ENCODE measurements at regions not wholly inside any gene's neighbourhood (a gene's known extent, or its start where the extent isn't known, plus 50 kb on each side); places are given as distances from the start of the nearest gene placed in this dataset.
A peak's percentile ranks its signal among the peaks of the same experiment; 100 is the strongest.

GRCh38 chr10:4506095-4506494, 319.9 kb upstream of the AKR1E2 start:
- TF ChIP-seq CTCF (IDR thresholded peaks at IDR 0.05; ENCODE audit: low read depth, low read length, missing control alignments): no peak
- H3K4me3 ChIP-seq (replicated peaks; ENCODE audit: low read depth, low read length): no peak overlapping the region
- no peak for DNase-seq (ENCODE audit: extremely low read depth, low read depth)

- no peak for DNase-seq (ENCODE audit: extremely low read depth, low read depth)
- H3K4me3 ChIP-seq (replicated peaks; ENCODE audit: low read depth, low read length): no peak overlapping the region
- no peak for TF ChIP-seq CTCF (IDR thresholded peaks at IDR 0.05; ENCODE audit: low read depth, low read length, missing control alignments)
These were observed 321.5 kb upstream of the AKR1E2 start for GRCh38 chr10:4504550-4504949.

DNA sequence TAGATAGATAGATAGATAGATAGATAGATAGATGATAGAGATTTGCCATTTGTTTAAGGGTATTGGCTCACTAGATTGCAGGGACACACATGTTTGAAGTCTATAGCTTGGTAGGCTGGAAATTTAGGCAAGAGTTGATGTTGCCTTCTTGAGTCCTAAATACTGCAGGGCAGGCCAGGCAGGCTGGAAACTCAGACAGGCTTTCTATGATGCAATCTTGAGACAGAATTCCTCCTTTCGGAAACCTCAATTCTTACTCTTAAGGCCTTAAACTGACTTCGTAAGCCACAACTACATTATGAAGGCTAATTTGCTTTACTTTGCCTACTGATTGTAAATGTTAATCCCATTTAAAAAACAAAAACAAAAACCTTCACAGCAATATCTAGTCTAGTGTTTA, 322.9 kb upstream of the AKR1E2 start:
- no peak for TF ChIP-seq CTCF (IDR thresholded peaks at IDR 0.05; ENCODE audit: low read depth, low read length, missing control alignments)
- no peak overlapping the region for H3K4me3 ChIP-seq (replicated peaks; ENCODE audit: low read depth, low read length)
- DNase-seq (ENCODE audit: extremely low read depth, low read depth): no peak

GRCh38 chr10:4501306-4501705, 324.7 kb upstream of the AKR1E2 start:
- no peak overlapping the region for H3K4me3 ChIP-seq (replicated peaks; ENCODE audit: low read depth, low read length)
- no peak for DNase-seq (ENCODE audit: extremely low read depth, low read depth)
- no peak for TF ChIP-seq CTCF (IDR thresholded peaks at IDR 0.05; ENCODE audit: low read depth, low read length, missing control alignments)

GRCh38 chr10:4498711-4499251, 327.2 kb upstream of the AKR1E2 start:
- TF ChIP-seq CTCF (IDR thresholded peaks at IDR 0.05; ENCODE audit: low read depth, low read length, missing control alignments): no peak
- H3K4me3 ChIP-seq (replicated peaks; ENCODE audit: low read depth, low read length): no peak overlapping the region
- DNase-seq (ENCODE audit: extremely low read depth, low read depth): peak; percentile 85

- TF ChIP-seq CTCF (IDR thresholded peaks at IDR 0.05; ENCODE audit: low read depth, low read length, missing control alignments): no peak
- no peak overlapping the region for H3K4me3 ChIP-seq (replicated peaks; ENCODE audit: low read depth, low read length)
- DNase-seq (ENCODE audit: extremely low read depth, low read depth): no peak
These were observed 331.5 kb upstream of the AKR1E2 start for GRCh38 chr10:4494551-4494950.

- no peak for DNase-seq (ENCODE audit: extremely low read depth, low read depth)
- no peak for TF ChIP-seq CTCF (IDR thresholded peaks at IDR 0.05; ENCODE audit: low read depth, low read length, missing control alignments)
- H3K4me3 ChIP-seq (replicated peaks; ENCODE audit: low read depth, low read length): no peak overlapping the region
These were observed 333.8 kb upstream of the AKR1E2 start for GRCh38 chr10:4492202-4492601.
